MM.1S (cell line): ENCODE measurements at regions not wholly inside any gene's neighbourhood (a gene's known extent, or its start where the extent isn't known, plus 50 kb on each side); places are given as distances from the start of the nearest gene placed in this dataset.

Experiments used
- EZH2phosphoT487 ChIP-seq: fragments of 300-600 bp; sonication (generic); IDR thresholded peaks from 2 replicates; pipeline ENCODE4 v1.6.1; 2018; ENCODE audit warnings: antibody characterized with exemption, low read length
- TF ChIP-seq, protein P1 (sequence below): fragments of 300-600 bp; sonication (generic); IDR thresholded peaks from 2 replicates; pipeline ENCODE4 v1.5.1; 2016; ENCODE audit warnings: antibody characterized with exemption, low read length, mixed read lengths

DNA sequence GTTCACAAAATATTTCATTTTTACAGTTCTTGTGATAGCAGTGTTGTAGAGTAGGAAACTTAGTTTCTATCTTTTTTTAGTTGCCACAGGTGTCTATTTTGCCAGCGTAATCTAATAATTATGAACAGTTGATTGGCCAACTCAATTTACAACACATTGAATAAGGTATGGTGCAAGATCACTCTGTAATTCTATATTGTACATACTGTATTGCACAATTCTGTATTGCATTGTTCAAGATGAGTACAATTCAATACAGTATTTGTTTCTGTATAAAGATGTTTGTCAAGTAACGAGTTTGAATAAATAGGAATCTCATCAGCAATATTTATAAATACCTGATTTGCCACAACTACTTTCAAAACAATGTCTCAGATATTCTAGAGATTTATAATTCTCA, 64.2 kb upstream of the HTR1A start:
- TF ChIP-seq, protein P1, sequence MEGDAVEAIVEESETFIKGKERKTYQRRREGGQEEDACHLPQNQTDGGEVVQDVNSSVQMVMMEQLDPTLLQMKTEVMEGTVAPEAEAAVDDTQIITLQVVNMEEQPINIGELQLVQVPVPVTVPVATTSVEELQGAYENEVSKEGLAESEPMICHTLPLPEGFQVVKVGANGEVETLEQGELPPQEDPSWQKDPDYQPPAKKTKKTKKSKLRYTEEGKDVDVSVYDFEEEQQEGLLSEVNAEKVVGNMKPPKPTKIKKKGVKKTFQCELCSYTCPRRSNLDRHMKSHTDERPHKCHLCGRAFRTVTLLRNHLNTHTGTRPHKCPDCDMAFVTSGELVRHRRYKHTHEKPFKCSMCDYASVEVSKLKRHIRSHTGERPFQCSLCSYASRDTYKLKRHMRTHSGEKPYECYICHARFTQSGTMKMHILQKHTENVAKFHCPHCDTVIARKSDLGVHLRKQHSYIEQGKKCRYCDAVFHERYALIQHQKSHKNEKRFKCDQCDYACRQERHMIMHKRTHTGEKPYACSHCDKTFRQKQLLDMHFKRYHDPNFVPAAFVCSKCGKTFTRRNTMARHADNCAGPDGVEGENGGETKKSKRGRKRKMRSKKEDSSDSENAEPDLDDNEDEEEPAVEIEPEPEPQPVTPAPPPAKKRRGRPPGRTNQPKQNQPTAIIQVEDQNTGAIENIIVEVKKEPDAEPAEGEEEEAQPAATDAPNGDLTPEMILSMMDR: no peak
- TF ChIP-seq EZH2phosphoT487: no peak
